ENCODE measurements at regions not wholly inside any gene's neighbourhood (a gene's known extent, or its start where the extent isn't known, plus 50 kb on each side); places are given as distances from the start of the nearest gene placed in this dataset.

GRCh38 chr13:59492030-59492636 is 671.6 kb downstream of the DIAPH3 start:
- Histone ChIP-seq H3K4me3 (no peak overlapping the region), H3K27ac (no peak overlapping the region), H3K36me3 (no peaks in the 10 kb centered on the region), H3K4me1 (peaks cover 0 to 24% (median 7%) of the 10 kb centered on the region in 3 donors), H3K9me3 (no peaks in the 10 kb centered on the region), H3K27me3 (no peaks in the 10 kb centered on the region)
- TF ChIP-seq POLR2A (IDR thresholded peaks at IDR 0.05): no peak
- no peak for TF ChIP-seq CTCF (IDR thresholded peaks at IDR 0.05)
- TF ChIP-seq POLR2AphosphoS5 (IDR thresholded peaks at IDR 0.05): no peak
- no peak for TF ChIP-seq EP300 (IDR thresholded peaks at IDR 0.05)
- no peak for ATAC-seq
- 39 to 60% methylated on average over 2 of the region's 2 CpGs for WGBS, 2 donors (ENCODE audit: low coverage in 1 of 2)

DNA sequence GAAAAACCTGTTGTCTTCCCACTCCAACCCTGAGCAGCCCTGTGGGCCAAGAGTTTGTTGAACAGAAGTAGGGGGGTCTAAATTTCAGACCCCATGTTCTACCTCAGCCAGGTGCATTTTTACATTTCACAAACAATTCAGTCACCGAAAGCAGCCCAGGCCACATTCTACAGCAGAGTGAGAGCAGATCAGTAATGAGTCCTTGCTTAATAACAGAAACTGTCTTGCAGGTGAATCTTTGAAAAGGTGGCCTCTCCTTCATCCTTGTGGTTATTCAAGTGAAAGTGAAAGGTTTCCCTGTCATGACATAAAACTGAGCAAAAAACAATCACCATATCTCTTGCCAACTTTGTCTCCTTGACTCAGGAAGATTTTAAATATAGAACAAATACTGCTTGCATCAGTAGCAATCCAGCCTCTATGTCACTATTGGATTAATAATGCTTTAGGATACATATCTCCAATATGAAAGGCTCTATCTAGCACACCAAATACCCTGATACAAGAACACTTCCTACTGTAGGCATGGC is 670.2 kb downstream of the DIAPH3 start:
- H3K36me3 ChIP-seq: no peaks in the 10 kb centered on the region
- H3K27me3 ChIP-seq: no peaks in the 10 kb centered on the region
- no peak for ATAC-seq
- no peak overlapping the region for H3K27ac ChIP-seq
- H3K4me3 ChIP-seq: no peak overlapping the region
- H3K4me1 ChIP-seq: peaks cover 0 to 24% (median 7%) of the 10 kb centered on the region in 3 donors
- WGBS, 2 donors (ENCODE audit: low coverage in 1 of 2): 80 to 100% methylated on average over 1 of the region's 1 CpG
- no peaks in the 10 kb centered on the region for H3K9me3 ChIP-seq
- TF ChIP-seq POLR2AphosphoS5 (IDR thresholded peaks at IDR 0.05) (no peak), POLR2A (IDR thresholded peaks at IDR 0.05) (no peak), CTCF (IDR thresholded peaks at IDR 0.05) (no peak), EP300 (IDR thresholded peaks at IDR 0.05) (no peak)

GRCh38 chr13:59494151-59494550 is 669.6 kb downstream of the DIAPH3 start:
- ATAC-seq: no peak
- H3K27ac ChIP-seq: peak overlapping the region in 1 of 4 donors; percentile 17
- H3K9me3 ChIP-seq: no peaks in the 10 kb centered on the region
- H3K4me1 ChIP-seq: peaks cover 0 to 24% (median 7%) of the 10 kb centered on the region in 3 donors
- no peaks in the 10 kb centered on the region for H3K36me3 ChIP-seq
- H3K27me3 ChIP-seq: no peaks in the 10 kb centered on the region
- TF ChIP-seq EP300 (IDR thresholded peaks at IDR 0.05): no peak
- no peak for TF ChIP-seq POLR2AphosphoS5 (IDR thresholded peaks at IDR 0.05)
- TF ChIP-seq CTCF (IDR thresholded peaks at IDR 0.05): no peak
- no peak for TF ChIP-seq POLR2A (IDR thresholded peaks at IDR 0.05)
- no peak overlapping the region for H3K4me3 ChIP-seq

GRCh38 chr13:59494560-59494970 is 669.2 kb downstream of the DIAPH3 start:
- Histone ChIP-seq H3K4me1 (peaks cover 0 to 24% (median 7%) of the 10 kb centered on the region in 3 donors), H3K27ac (peak overlapping the region in 1 of 4 donors; percentile 17), H3K4me3 (no peak overlapping the region), H3K27me3 (no peaks in the 10 kb centered on the region), H3K9me3 (no peaks in the 10 kb centered on the region), H3K36me3 (no peaks in the 10 kb centered on the region)
- WGBS, 2 donors (ENCODE audit: low coverage in 1 of 2): 8 to 25% methylated on average over 4 of the region's 4 CpGs
- peak; percentile 67 for ATAC-seq
- TF ChIP-seq POLR2AphosphoS5 (IDR thresholded peaks at IDR 0.05): peak; percentile 53
- TF ChIP-seq CTCF (IDR thresholded peaks at IDR 0.05): no peak

DNA sequence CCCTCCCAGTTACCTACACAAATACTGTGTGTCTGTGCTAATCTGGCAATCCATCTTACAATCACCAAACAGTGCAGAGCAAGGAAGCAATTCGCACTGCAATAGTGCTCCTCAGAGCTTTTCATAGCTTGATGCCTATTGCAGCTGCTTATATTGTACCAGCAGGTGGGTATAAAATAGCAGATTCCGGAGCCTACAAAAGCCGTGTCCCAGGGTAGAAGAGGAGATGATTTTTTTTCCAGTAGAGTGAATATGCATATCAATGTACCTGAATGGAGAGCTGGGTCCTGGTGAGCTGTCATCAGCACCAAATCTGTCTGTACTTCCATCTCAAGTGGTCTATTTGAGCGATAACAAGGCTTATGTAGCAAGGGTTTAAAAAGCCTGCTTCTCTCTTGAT is 668.4 kb downstream of the DIAPH3 start:
- Histone ChIP-seq H3K9me3 (no peaks in the 10 kb centered on the region), H3K27ac (no peak overlapping the region), H3K4me1 (peaks cover 0 to 24% (median 7%) of the 10 kb centered on the region in 3 donors), H3K36me3 (no peaks in the 10 kb centered on the region), H3K27me3 (no peaks in the 10 kb centered on the region), H3K4me3 (no peak overlapping the region)
- WGBS, 2 donors (ENCODE audit: low coverage in 1 of 2): 89 to 93% methylated on average over 3 to 4 of the region's 4 CpGs
- ATAC-seq: no peak
- TF ChIP-seq POLR2A (IDR thresholded peaks at IDR 0.05) (no peak), EP300 (IDR thresholded peaks at IDR 0.05) (no peak), CTCF (IDR thresholded peaks at IDR 0.05) (no peak), POLR2AphosphoS5 (IDR thresholded peaks at IDR 0.05) (no peak)

Data from gastroesophageal sphincter (tissue), 4 donors.